Fibroblast of the aortic adventitia (primary cell): ENCODE measurements at regions not wholly inside any gene's neighbourhood (a gene's known extent, or its start where the extent isn't known, plus 50 kb on each side); places are given as distances from the start of the nearest gene placed in this dataset.

Experiments used
- DNase-seq: peaks from one replicate; pipeline ENCODE4 v3.0.0-alpha.2; 2010; ENCODE audit warnings: low read depth
- H3K4me3 ChIP-seq: 2 replicates; pipeline ENCODE4 v1.5.1; 2011; ENCODE audit warnings: low read depth, mild to moderate bottlenecking, control low read depth, low read length, moderate library complexity
- TF ChIP-seq, protein P1 (sequence below): IDR thresholded peaks from 2 replicates; pipeline ENCODE4 v1.5.1; 2011; ENCODE audit warnings: mild to moderate bottlenecking, low read length, control low read depth, inconsistent platforms; ENCODE audit not compliant: insufficient read depth

DNA sequence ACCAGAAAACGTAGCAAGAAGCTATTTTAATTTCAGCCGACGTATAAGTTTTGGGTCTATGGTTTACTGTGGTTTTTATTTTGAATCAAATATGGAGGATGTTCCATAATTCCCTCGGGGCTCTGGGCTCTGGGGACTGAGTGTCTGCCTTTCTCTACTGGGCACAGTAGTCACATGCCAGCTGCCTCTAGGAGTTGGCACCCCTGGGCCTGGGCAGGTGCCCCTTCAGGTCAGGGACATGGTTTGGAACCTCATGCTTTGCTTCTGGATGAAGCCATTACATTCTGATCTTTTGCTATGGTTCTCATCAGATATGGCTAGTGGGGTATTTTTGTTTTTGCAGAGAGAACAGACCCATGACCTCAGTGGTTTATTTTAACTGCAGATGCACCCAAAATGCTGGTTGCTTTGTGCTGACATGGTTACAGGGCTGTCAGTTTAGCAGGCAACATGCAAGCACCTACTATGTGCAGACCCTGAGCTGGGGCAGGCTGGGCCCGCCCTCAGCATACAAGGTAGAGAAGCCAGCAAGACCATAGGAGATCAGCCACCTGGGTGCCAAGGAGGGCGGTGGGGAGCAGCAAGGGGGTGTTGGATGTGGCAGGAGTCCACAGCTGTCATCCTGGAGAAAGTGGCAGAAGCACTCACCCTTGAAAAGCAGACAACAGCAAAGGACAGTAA lies 54.5 kb upstream of the PSD2 start:
- TF ChIP-seq, protein P1, sequence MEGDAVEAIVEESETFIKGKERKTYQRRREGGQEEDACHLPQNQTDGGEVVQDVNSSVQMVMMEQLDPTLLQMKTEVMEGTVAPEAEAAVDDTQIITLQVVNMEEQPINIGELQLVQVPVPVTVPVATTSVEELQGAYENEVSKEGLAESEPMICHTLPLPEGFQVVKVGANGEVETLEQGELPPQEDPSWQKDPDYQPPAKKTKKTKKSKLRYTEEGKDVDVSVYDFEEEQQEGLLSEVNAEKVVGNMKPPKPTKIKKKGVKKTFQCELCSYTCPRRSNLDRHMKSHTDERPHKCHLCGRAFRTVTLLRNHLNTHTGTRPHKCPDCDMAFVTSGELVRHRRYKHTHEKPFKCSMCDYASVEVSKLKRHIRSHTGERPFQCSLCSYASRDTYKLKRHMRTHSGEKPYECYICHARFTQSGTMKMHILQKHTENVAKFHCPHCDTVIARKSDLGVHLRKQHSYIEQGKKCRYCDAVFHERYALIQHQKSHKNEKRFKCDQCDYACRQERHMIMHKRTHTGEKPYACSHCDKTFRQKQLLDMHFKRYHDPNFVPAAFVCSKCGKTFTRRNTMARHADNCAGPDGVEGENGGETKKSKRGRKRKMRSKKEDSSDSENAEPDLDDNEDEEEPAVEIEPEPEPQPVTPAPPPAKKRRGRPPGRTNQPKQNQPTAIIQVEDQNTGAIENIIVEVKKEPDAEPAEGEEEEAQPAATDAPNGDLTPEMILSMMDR, result no peak
- H3K4me3 ChIP-seq, result no peak overlapping the region
- no peak for DNase-seq

DNA sequence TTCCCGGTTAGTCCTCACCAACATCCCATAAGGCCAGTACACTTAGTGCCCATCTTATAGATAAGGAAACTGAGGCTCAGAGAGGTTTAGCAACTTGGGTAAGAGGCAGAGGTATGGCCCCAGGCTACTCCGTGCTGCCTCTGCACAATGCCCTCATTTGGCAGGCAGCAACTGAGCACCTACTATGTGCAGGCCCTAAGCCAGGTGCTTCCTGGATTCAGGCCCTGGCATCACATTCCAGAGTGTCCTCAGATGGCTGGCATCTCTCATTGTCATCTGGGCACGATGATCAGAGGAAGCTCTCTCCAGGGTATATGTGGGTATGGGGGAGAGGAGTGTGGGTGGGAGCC lies 53.8 kb upstream of the PSD2 start:
- no peak overlapping the region for H3K4me3 ChIP-seq
- TF ChIP-seq, protein P1, result no peak
- no peak for DNase-seq

DNA sequence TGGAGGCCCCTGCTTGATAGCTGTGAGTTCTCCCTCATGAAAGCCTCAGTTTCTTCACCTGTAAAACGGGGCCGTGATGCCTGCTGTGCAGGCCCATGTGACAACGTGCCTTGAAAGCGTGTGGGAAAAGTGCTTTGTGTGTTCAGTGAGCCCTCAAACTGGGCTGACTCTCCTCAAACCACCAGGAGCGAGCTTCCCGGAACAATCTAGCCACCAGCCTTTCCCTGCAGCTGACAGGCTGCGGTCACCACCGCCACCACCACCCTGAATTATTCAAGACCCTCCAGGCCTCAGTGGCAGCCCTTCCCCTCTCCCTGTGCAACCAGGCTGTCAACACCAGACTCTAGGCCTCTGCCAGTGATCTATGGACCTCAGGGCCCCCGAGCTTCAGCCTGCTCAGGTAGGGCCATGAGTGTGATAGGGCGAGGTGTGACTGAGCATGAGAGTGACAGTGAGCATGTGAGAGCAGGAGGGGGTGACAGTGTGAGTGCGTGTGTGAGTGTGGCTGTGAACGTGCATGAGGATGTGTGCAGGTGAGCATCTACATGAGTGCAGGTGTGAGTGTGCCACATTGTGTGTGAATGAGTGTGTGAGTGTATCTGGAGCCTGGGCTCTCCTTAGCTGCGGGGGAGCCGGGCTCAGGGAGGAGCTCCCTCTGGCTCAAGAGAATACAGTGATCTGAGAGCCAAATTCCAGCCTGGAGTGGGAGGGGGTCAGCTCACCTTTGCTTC lies 53.3 kb upstream of the PSD2 start:
- TF ChIP-seq, protein P1, result no peak
- no peak for DNase-seq
- no peak overlapping the region for H3K4me3 ChIP-seq

DNA sequence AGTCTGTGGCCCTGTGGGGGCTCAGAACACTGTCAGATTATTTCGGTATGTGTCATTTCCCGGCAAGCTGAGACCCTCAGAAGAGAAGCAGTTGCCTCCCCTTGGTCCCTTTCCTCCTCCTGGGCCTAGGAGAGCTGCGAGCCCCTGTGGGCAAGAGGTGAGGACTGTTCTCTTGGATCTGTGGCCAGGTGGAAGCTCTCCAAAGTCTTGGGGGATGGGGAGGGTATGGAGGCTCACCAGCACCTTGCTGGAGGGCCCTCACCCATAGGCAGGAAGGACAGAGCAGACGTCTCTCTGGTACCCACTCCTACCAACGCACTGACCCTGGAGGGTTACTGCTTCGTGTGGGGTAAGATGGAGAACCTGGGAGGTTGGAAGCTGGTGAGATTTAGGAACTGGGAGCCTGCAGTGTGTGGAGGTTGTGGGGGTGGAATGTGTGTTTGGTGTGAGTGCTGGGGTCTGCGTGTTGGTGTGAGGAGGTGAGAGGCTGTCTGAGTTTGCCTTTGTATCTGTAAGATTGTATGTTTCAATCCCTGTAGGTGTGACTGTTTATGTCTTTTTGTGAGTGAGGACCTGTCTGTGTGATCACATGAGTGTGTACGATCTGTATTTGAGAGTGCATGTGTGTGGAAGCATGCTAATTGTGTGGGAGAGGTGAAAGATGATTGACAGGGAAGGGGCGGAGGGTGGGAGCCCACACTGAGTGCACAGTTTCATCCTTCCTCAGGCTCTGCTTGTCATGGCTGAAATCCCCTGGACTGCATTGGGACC lies 52.4 kb upstream of the PSD2 start:
- TF ChIP-seq, protein P1, result no peak
- H3K4me3 ChIP-seq, result no peak overlapping the region
- no peak for DNase-seq

DNA sequence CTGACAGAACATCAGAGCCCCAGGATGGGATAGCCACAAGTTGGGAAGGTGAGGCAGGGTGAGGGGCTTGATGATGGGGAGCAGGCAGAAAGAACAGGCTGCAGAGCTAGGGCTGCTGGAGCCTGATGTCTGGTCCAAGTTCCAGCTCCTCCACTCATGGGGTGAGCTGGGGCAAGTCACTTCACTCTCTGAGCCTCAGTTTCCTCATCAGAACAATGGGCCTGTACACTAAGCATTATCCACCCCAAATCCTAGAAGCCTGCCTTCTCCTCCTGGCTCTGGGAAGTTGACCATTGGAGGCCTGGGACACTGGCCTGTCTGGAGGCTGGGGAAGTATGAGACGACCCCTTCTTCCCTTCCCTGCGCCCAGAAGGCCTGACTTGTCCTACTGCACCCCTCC lies 51.8 kb upstream of the PSD2 start:
- TF ChIP-seq, protein P1, result no peak
- H3K4me3 ChIP-seq, result no peak overlapping the region
- no peak for DNase-seq

DNA sequence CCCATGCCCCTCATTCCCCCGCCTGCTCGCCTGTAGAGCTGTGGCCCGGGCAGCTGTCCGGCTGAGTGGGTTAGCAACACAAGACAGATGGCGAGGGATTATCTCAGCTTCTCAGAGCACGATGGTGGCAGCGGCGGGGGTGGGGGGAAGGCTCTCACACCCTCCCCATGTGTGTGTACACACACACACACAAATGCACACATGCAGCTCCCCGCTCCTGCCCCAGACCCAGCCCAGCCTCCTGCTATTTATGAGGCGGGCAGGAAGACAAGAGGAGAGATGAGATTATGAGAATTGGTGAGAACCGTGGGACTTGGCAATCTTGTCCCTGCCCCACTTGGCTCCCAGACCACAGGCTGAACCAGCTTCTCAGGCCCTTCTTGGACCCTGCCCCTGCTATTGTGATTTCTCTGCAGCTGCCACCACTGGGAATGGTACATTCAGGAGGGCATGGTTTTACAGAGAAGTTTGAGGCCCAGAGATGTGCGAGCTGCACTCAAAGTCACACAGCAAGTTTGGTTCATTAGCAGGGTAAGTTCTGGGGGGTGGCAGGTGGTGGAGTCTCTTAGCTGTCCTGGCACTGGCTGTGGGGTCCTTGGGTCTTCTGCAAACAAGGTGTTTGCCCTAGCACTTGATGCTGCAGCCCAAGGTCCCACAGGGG lies 51.0 kb upstream of the PSD2 start:
- no peak for DNase-seq
- TF ChIP-seq, protein P1, result no peak
- no peak overlapping the region for H3K4me3 ChIP-seq
